IMR-90 (cell line): ENCODE measurements at regions not wholly inside any gene's neighbourhood (a gene's known extent, or its start where the extent isn't known, plus 50 kb on each side); places are given as distances from the start of the nearest gene placed in this dataset.

ENCODE experiments used
- ATAC-seq: fragments of 200-7000 bp; cut with Tn5 transposase; 2 replicates; pipeline ENCODE4 v1.9.1; 2020; ENCODE audit warnings: low read depth, mild to moderate bottlenecking, moderate library complexity
- BruUV-seq: library from RNA; stranded (reverse); fragments of 400-500 nt; replicated peaks from 2 replicates; lab custom pipeline; 2021; lab: Mats Ljungman, UMichigan
- CTCF ChIA-PET: fragments of 300-600 bp; formaldehyde crosslinking; extraction: SDS; loops from one replicate; lab custom pipeline; 2021; ENCODE audit warnings: antibody characterized with exemption; lab: Yijun Ruan, JAX
- POLR2A ChIA-PET: fragments of 300-600 bp; sonication (Branson Sonifier 250); formaldehyde crosslinking; loops from one replicate; lab custom pipeline; 2022; ENCODE audit warnings: antibody characterized with exemption; ENCODE audit not compliant: unreplicated experiment; lab: Charles Lee
- DNase-seq: peaks from one replicate; pipeline ENCODE4 v3.0.0; 2013
- H2AFZ ChIP-seq: replicated peaks from 2 replicates; pipeline ENCODE3; 2013; ENCODE audit warnings: low read length, mild to moderate bottlenecking; ENCODE audit not compliant: poor library complexity
- H2AK5ac ChIP-seq: 2 replicates; pipeline ENCODE4 v1.6.1; 2013; ENCODE audit warnings: low read depth, low read length, inconsistent platforms
- H2AK9ac ChIP-seq: replicated peaks from 2 replicates; pipeline ENCODE3; 2013; ENCODE audit warnings: mild to moderate bottlenecking, low read depth, low read length, moderate library complexity; ENCODE audit not compliant: poor library complexity
- H2BK120ac ChIP-seq: 2 replicates; pipeline ENCODE4 v1.6.1; 2013; ENCODE audit warnings: low read depth, low read length, inconsistent platforms
- H2BK15ac ChIP-seq: 3 replicates; pipeline ENCODE4 v1.6.1; 2013; ENCODE audit warnings: low read depth, low read length, inconsistent platforms
- H2BK20ac ChIP-seq: 2 replicates; pipeline ENCODE4 v1.6.1; 2013; ENCODE audit warnings: low read depth, mild to moderate bottlenecking, inconsistent platforms, low read length, moderate library complexity
- H2BK5ac ChIP-seq: 2 replicates; pipeline ENCODE4 v1.6.1; 2013; ENCODE audit warnings: mild to moderate bottlenecking, low read depth, low read length, inconsistent platforms; ENCODE audit not compliant: poor library complexity, severe bottlenecking
- H3K14ac ChIP-seq: replicated peaks from 2 replicates; pipeline ENCODE4 v1.6.1; 2013; ENCODE audit warnings: low read depth, low read length, inconsistent platforms
- H3K18ac ChIP-seq: 2 replicates; pipeline ENCODE4 v1.6.1; 2013; ENCODE audit warnings: low read depth, low read length, control low read depth
- H3K23ac ChIP-seq: 2 replicates; pipeline ENCODE4 v1.6.1; 2013; ENCODE audit warnings: low read depth, low read length, inconsistent platforms
- H3K27ac ChIP-seq: 2 replicates; pipeline ENCODE4 v1.5.1; 2013; ENCODE audit warnings: mild to moderate bottlenecking, control low read depth, low read length; ENCODE audit not compliant: insufficient read depth
- H3K27me3 ChIP-seq: 2 replicates; pipeline ENCODE4 v1.6.1; 2013; ENCODE audit warnings: low read length; ENCODE audit not compliant: control insufficient read depth, insufficient read depth
- H3K36me3 ChIP-seq: 2 replicates; pipeline ENCODE4 v1.6.1; 2013; ENCODE audit warnings: low read length, mixed read lengths; ENCODE audit not compliant: control insufficient read depth, insufficient read depth
- H3K4ac ChIP-seq: 2 replicates; pipeline ENCODE4 v1.6.1; 2013; ENCODE audit warnings: low read depth, low read length, inconsistent platforms
- H3K4me1 ChIP-seq: 2 replicates; pipeline ENCODE4 v1.6.1; 2013; ENCODE audit warnings: low read length, mixed read lengths; ENCODE audit not compliant: control insufficient read depth, insufficient read depth
- H3K4me2 ChIP-seq: 2 replicates; pipeline ENCODE4 v1.6.1; 2013; ENCODE audit warnings: low read depth, mild to moderate bottlenecking, control low read depth, low read length, moderate library complexity
- H3K4me3 ChIP-seq: 2 replicates; pipeline ENCODE4 v1.5.1; 2013; ENCODE audit warnings: low read depth, mild to moderate bottlenecking, control low read depth, low read length, moderate library complexity; ENCODE audit not compliant: insufficient read depth
- H3K56ac ChIP-seq: 2 replicates; pipeline ENCODE4 v1.6.1; 2013; ENCODE audit warnings: low read length, inconsistent platforms; ENCODE audit not compliant: insufficient read depth; ENCODE audit errors: extremely low read depth
- H3K79me1 ChIP-seq, 2 experiments: 2 replicates each; pipeline ENCODE4 v1.6.1; 2013; ENCODE audit warnings: low read length in 2 of 2, inconsistent platforms in 1 of 2, low read depth in 1 of 2
- H3K9ac ChIP-seq: 2 replicates; pipeline ENCODE4 v1.6.1; 2013; ENCODE audit warnings: low read depth, low read length, control low read depth
- H3K9me1 ChIP-seq: 2 replicates; pipeline ENCODE4 v1.6.1; 2013; ENCODE audit warnings: low read length, inconsistent platforms; ENCODE audit not compliant: insufficient read depth
- H3K9me3 ChIP-seq: 2 replicates; pipeline ENCODE4 v1.6.1; 2013; ENCODE audit warnings: low read length; ENCODE audit not compliant: control insufficient read depth, insufficient read depth
- H4K20me1 ChIP-seq: 2 replicates; pipeline ENCODE4 v1.6.1; 2013; ENCODE audit warnings: low read length, inconsistent platforms; ENCODE audit not compliant: insufficient read depth
- H4K5ac ChIP-seq: 2 replicates; pipeline ENCODE4 v1.6.1; 2013; ENCODE audit warnings: mild to moderate bottlenecking, low read depth, low read length, control low read depth
- H4K8ac ChIP-seq, 2 experiments: 2 replicates each; pipeline ENCODE4 v1.6.1; 2013; ENCODE audit warnings: low read depth in 2 of 2, low read length in 2 of 2, control low read depth in 1 of 2, inconsistent platforms in 1 of 2
- H4K91ac ChIP-seq: 2 replicates; pipeline ENCODE4 v1.6.1; 2013; ENCODE audit warnings: low read depth, low read length, inconsistent platforms; ENCODE audit not compliant: insufficient read depth
- BHLHE40 ChIP-seq: fragments of 150-350 bp; IDR thresholded peaks from 2 replicates; pipeline ENCODE4 v1.6.1; 2016; ENCODE audit warnings: mild to moderate bottlenecking, low read depth, low read length
- CEBPB ChIP-seq: IDR thresholded peaks from 2 replicates; pipeline ENCODE4 v1.6.1; 2012; ENCODE audit warnings: low read depth, low read length, improper control_type of control experiment
- CHD1 ChIP-seq: IDR thresholded peaks from 2 replicates; pipeline ENCODE4 v1.6.1; 2012; ENCODE audit warnings: low read depth, low read length, improper control_type of control experiment
- CTCF ChIP-seq: conservative IDR thresholded peaks from 2 replicates; pipeline ENCODE4 v1.5.1; 2012; ENCODE audit warnings: mild to moderate bottlenecking, low read depth, low read length, improper control_type of control experiment
- ELK1 ChIP-seq: fragments of 150-350 bp; IDR thresholded peaks from 2 replicates; pipeline ENCODE4 v1.6.1; 2016; ENCODE audit warnings: low read depth, mild to moderate bottlenecking, low read length, moderate library complexity, borderline replicate concordance
- FOS ChIP-seq: fragments of 150-350 bp; IDR thresholded peaks from 2 replicates; pipeline ENCODE4 v1.6.1; 2016; ENCODE audit warnings: low read depth, low read length
- MAFK ChIP-seq: IDR thresholded peaks from 2 replicates; pipeline ENCODE4 v1.6.1; 2012; ENCODE audit warnings: low read depth, low read length, improper control_type of control experiment
- MAZ ChIP-seq: IDR thresholded peaks from 2 replicates; pipeline ENCODE4 v1.6.1; 2012; ENCODE audit warnings: low read depth, mild to moderate bottlenecking, low read length, improper control_type of control experiment, moderate library complexity, borderline replicate concordance
- MXI1 ChIP-seq: IDR thresholded peaks from 2 replicates; pipeline ENCODE4 v1.6.1; 2012; ENCODE audit warnings: low read depth, mild to moderate bottlenecking, low read length, moderate library complexity, borderline replicate concordance
- NFE2L2 ChIP-seq: fragments of 150-350 bp; IDR thresholded peaks from 2 replicates; pipeline ENCODE4 v1.6.1; 2016; ENCODE audit warnings: low read depth, mild to moderate bottlenecking, low read length
- POLR2A ChIP-seq: IDR thresholded peaks from 2 replicates; pipeline ENCODE4 v1.6.1; 2012; ENCODE audit warnings: mild to moderate bottlenecking, low read depth, low read length
- RAD21 ChIP-seq: IDR thresholded peaks from 2 replicates; pipeline ENCODE4 v1.6.1; 2012; ENCODE audit warnings: low read length, improper control_type of control experiment
- RCOR1 ChIP-seq: IDR thresholded peaks from 2 replicates; pipeline ENCODE4 v1.6.1; 2012; ENCODE audit warnings: mild to moderate bottlenecking, low read length, improper control_type of control experiment; ENCODE audit not compliant: insufficient replicate concordance
- RFX5 ChIP-seq: IDR thresholded peaks from 2 replicates; pipeline ENCODE4 v1.8.0; 2012; ENCODE audit warnings: low read depth, mild to moderate bottlenecking, low read length, moderate library complexity
- SMC3 ChIP-seq: fragments of 150-350 bp; IDR thresholded peaks from 2 replicates; pipeline ENCODE4 v1.6.1; 2016; ENCODE audit warnings: low read depth, mild to moderate bottlenecking, antibody characterized with exemption, low read length, moderate library complexity
- USF2 ChIP-seq: fragments of 150-350 bp; IDR thresholded peaks from 2 replicates; pipeline ENCODE4 v1.6.1; 2017; ENCODE audit warnings: mild to moderate bottlenecking, antibody characterized with exemption, low read length, low read depth
- WGBS, 2 experiments: methylation state at CpG; one replicate each; pipeline versions ENCODE4 v1.1.5 to v1.1.7; 2013; ENCODE audit warnings: missing lambda C conversion rate in 2 of 2; ENCODE audit not compliant: insufficient read length in 1 of 2; ENCODE audit errors: extremely low coverage in 2 of 2; 5-methylcytosine and 5-hydroxymethylcytosine counted together
- dilution Hi-C: fragments of 300-500 bp; cut with HindIII; formaldehyde crosslinking; loops from one replicate; pipeline ENCODE4 v1.14.3; 2018; ENCODE audit warnings: low sequenced_read_pairs; ENCODE audit not compliant: unreplicated experiment
- in situ Hi-C: fragments of 300-500 bp; cut with MboI; formaldehyde crosslinking; loops from 3 replicates; pipeline ENCODE4 v1.14.3; 2019; ENCODE audit warnings: low sequenced_read_pairs, inconsistent platforms, mixed read lengths
- intact Hi-C: fragments of 100-400 bp; cut with micrococcal nuclease; formaldehyde crosslinking; loops from 2 replicates; pipeline ENCODE4 v1.10.0; 2022

- Histone ChIP-seq H2BK20ac (no peak overlapping the region), H3K4me2 (no peak overlapping the region), H3K9me3 (peaks cover 13% of the 10 kb centered on the region), H4K5ac (no peak overlapping the region), H3K23ac (no peak overlapping the region), H3K27ac (no peak overlapping the region), H3K9me1 (no peaks in the 10 kb centered on the region), H3K14ac (no peak overlapping the region), H3K56ac (no peak overlapping the region), H2BK5ac (no peak overlapping the region), H3K9ac (no peak overlapping the region), H2BK15ac (no peak overlapping the region), H3K4ac (no peak overlapping the region), H4K91ac (no peak overlapping the region), H3K27me3 (no peaks in the 10 kb centered on the region), H2AK9ac (no peak overlapping the region), H3K4me1 (no peaks in the 10 kb centered on the region), H3K18ac (no peak overlapping the region), H3K79me1 (no peaks in the 10 kb centered on the region), H2BK120ac (no peak overlapping the region), H2AFZ (no peak overlapping the region), H3K36me3 (no peaks in the 10 kb centered on the region), H4K8ac (no peak overlapping the region), H3K4me3 (no peak overlapping the region), H2AK5ac (no peak overlapping the region), H4K20me1 (no peaks in the 10 kb centered on the region)
- dilution Hi-C loops (no loop called here), intact Hi-C loops (no loop called here), in situ Hi-C loops (no loop called here)
- no TSS peak for BruUV-seq
- DNase-seq, result no peak
- TF ChIP-seq MAFK, result no peak
- TF ChIP-seq MAZ, result no peak
- no peak for TF ChIP-seq RCOR1
- TF ChIP-seq MXI1, result no peak
- no peak for TF ChIP-seq ELK1
- no peak for TF ChIP-seq USF2
- TF ChIP-seq CEBPB, result no peak
- TF ChIP-seq BHLHE40, result no peak
- no peak for TF ChIP-seq RAD21
- TF ChIP-seq FOS, result no peak
- TF ChIP-seq NFE2L2, result no peak
- TF ChIP-seq CTCF, result no peak
- TF ChIP-seq POLR2A, result no peak
- TF ChIP-seq SMC3, result no peak
- TF ChIP-seq RFX5, result no peak
- TF ChIP-seq CHD1, result no peak
- CTCF ChIA-PET, result no interaction called here
- POLR2A ChIA-PET, result no interaction called here
- WGBS, 2 experiments, result no CpG with 5 or more reads among the region's 3 CpGs
- no peak for ATAC-seq
Observed at GRCh38 chr12:127771546-127771945, 495.4 kb upstream of the TMEM132C start.
